Gastroesophageal sphincter (tissue), 3 donors: ENCODE measurements at regions not wholly inside any gene's neighbourhood (a gene's known extent, or its start where the extent isn't known, plus 50 kb on each side); places are given as distances from the start of the nearest gene placed in this dataset.

Experiments used
- EP300 ChIP-seq: sonication (generic); formaldehyde crosslinking; IDR thresholded peaks from one replicate; pipeline ENCODE4 v1.6.1; 2017; ENCODE audit warnings: antibody characterized with exemption, mild to moderate bottlenecking
- POLR2A ChIP-seq, 2 donors: fragments of 450-650 bp; IDR thresholded peaks; one replicate each; pipeline ENCODE4 v1.6.1; 2017; ENCODE audit warnings: antibody characterized with exemption in 2 of 2, mild to moderate bottlenecking in 2 of 2, moderate library complexity in 1 of 2
- TF ChIP-seq, protein P1 (sequence below), 4 experiments: fragments of 200-600 bp in 2 of 4; fragments of 450-650 bp in 2 of 4; sonication (generic) in 1 of 4; IDR thresholded peaks; one replicate each; pipeline ENCODE4 v1.5.1; 2017 to 2019; ENCODE audit warnings: antibody characterized with exemption in 4 of 4, mild to moderate bottlenecking in 2 of 4, moderate library complexity in 2 of 4

DNA sequence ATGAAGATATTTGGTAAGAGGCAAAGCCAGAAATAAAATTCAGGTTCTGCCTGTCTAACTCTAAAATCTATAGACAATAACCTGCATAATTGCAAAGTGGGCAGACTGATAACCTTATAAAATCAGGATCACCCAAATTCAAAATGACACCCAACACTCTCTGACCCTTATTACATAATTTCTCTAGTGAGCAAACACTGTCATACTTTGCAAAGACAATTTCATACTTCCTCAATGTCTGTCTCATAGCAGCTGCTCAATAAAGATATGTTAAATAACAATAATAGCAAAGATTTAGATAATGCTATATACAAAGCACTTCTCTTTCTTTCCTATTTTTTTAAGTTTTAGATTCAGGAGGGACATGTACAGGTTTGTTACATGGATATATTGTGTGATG lies 118.5 kb downstream of the UCHL5 start:
- TF ChIP-seq, protein P1, sequence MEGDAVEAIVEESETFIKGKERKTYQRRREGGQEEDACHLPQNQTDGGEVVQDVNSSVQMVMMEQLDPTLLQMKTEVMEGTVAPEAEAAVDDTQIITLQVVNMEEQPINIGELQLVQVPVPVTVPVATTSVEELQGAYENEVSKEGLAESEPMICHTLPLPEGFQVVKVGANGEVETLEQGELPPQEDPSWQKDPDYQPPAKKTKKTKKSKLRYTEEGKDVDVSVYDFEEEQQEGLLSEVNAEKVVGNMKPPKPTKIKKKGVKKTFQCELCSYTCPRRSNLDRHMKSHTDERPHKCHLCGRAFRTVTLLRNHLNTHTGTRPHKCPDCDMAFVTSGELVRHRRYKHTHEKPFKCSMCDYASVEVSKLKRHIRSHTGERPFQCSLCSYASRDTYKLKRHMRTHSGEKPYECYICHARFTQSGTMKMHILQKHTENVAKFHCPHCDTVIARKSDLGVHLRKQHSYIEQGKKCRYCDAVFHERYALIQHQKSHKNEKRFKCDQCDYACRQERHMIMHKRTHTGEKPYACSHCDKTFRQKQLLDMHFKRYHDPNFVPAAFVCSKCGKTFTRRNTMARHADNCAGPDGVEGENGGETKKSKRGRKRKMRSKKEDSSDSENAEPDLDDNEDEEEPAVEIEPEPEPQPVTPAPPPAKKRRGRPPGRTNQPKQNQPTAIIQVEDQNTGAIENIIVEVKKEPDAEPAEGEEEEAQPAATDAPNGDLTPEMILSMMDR (IDR thresholded peaks at IDR 0.05): no peak
- TF ChIP-seq POLR2A (IDR thresholded peaks at IDR 0.05) (no peak), EP300 (no peak)
